SK-N-SH (cell line): ENCODE measurements at regions not wholly inside any gene's neighbourhood (a gene's known extent, or its start where the extent isn't known, plus 50 kb on each side); places are given as distances from the start of the nearest gene placed in this dataset.

Source experiments
- CTCF ChIA-PET: fragments of 300-600, 350-600 bp; formaldehyde crosslinking; extraction: SDS; loops from one replicate; lab custom pipeline; 2021; lab: Yijun Ruan, JAX
- POLR2A ChIA-PET: fragments of 350-600 bp; sonication (Branson Sonifier 250); formaldehyde crosslinking; extraction: SDS; loops from one replicate; lab custom pipeline; 2020; ENCODE audit warnings: antibody characterized with exemption, inconsistent platforms; lab: Yijun Ruan, JAX
- DNase-seq: peaks from one replicate; pipeline ENCODE4 v3.0.0; 2012
- H2AFZ ChIP-seq: fragments of 200-600 bp; sonication (generic); 2 replicates; pipeline ENCODE4 v1.8.1; 2016; ENCODE audit warnings: antibody characterized with exemption, mild to moderate bottlenecking, low read depth
- H3F3A ChIP-seq: fragments of 200-600 bp; sonication (generic); replicated peaks from 2 replicates; pipeline ENCODE3; 2016; ENCODE audit warnings: antibody characterized with exemption, mild to moderate bottlenecking; ENCODE audit not compliant: insufficient read depth
- H3K27ac ChIP-seq, 2 experiments: fragments of 200-500 bp in 1 of 2; fragments of 200-600 bp in 1 of 2; sonication (Bioruptor generic) in 1 of 2; sonication (generic), shearing (Covaris generic) in 1 of 2; 2 replicates each; pipeline versions ENCODE4 v1.5.1 to v1.6.1; 2014 to 2016; ENCODE audit warnings: low read depth in 2 of 2, inconsistent platforms in 1 of 2, low read length in 1 of 2, mild to moderate bottlenecking in 1 of 2, mixed read lengths in 1 of 2
- H3K27me3 ChIP-seq: fragments of 200-600 bp; sonication (generic), shearing (Covaris generic); 2 replicates; pipeline ENCODE4 v1.6.1; 2016; ENCODE audit warnings: mixed run types; ENCODE audit not compliant: insufficient read depth
- H3K36me3 ChIP-seq, 2 experiments: fragments of 200-500 bp in 1 of 2; fragments of 200-600 bp in 1 of 2; sonication (Bioruptor generic) in 1 of 2; sonication (generic) in 1 of 2; replicated peaks in 1 of 2; 2 replicates each; pipeline versions ENCODE3 to v1.5.1; 2014 to 2016; ENCODE audit warnings: low read length in 1 of 2, mild to moderate bottlenecking in 1 of 2; ENCODE audit not compliant: insufficient read depth in 2 of 2, control insufficient read depth in 1 of 2
- H3K4me1 ChIP-seq, 2 experiments: fragments of 200-500 bp in 1 of 2; fragments of 200-600 bp in 1 of 2; sonication (Bioruptor generic) in 1 of 2; sonication (generic), shearing (Covaris generic) in 1 of 2; 2 replicates each; pipeline versions ENCODE4 v1.5.1 to v1.6.1; 2014 to 2016; ENCODE audit warnings: low read depth in 1 of 2, low read length in 1 of 2, mixed run types in 1 of 2; ENCODE audit not compliant: insufficient read depth in 2 of 2, control insufficient read depth in 1 of 2
- H3K4me2 ChIP-seq: fragments of 200-600 bp; sonication (generic), shearing (Covaris generic); 2 replicates; pipeline ENCODE4 v1.6.1; 2017; ENCODE audit warnings: mixed run types
- H3K4me3 ChIP-seq, 2 experiments: fragments of 200-500 bp in 1 of 2; fragments of 200-600 bp in 1 of 2; sonication (Bioruptor generic) in 1 of 2; sonication (generic), shearing (Covaris generic) in 1 of 2; 2 replicates each; pipeline versions ENCODE4 v1.5.1 to v1.8.1; 2014 to 2016; ENCODE audit warnings: low read depth in 2 of 2, inconsistent platforms in 1 of 2, low read length in 1 of 2, mild to moderate bottlenecking in 1 of 2, mixed read lengths in 1 of 2, moderate library complexity in 1 of 2
- H3K79me2 ChIP-seq: fragments of 200-600 bp; sonication (generic); 2 replicates; pipeline ENCODE4 v1.8.1; 2017; ENCODE audit warnings: mild to moderate bottlenecking; ENCODE audit not compliant: insufficient read depth
- H3K9ac ChIP-seq: fragments of 200-600 bp; sonication (generic); 2 replicates; pipeline ENCODE4 v1.6.1; 2017; ENCODE audit warnings: mixed run types
- H3K9me2 ChIP-seq: fragments of 200-600 bp; sonication (generic); 2 replicates; pipeline ENCODE4 v1.6.1; 2017; ENCODE audit warnings: mixed run types
- H3K9me3 ChIP-seq: fragments of 200-600 bp; sonication (generic); 2 replicates; pipeline ENCODE4 v1.6.1; 2017; ENCODE audit warnings: mixed run types, mild to moderate bottlenecking, moderate library complexity
- H4K20me1 ChIP-seq: fragments of 200-600 bp; sonication (generic); 2 replicates; pipeline ENCODE4 v1.6.1; 2017; ENCODE audit warnings: mild to moderate bottlenecking, mixed run types; ENCODE audit not compliant: insufficient read depth
- CHD2 ChIP-seq: fragments of 150-350 bp; IDR thresholded peaks from 2 replicates; pipeline ENCODE4 v1.6.1; 2018; ENCODE audit warnings: low read length; ENCODE audit not compliant: partially characterized antibody
- ELF1 ChIP-seq: IDR thresholded peaks from 2 replicates; pipeline ENCODE4 v1.4.0; 2012
- EP300 ChIP-seq, 2 experiments: IDR thresholded peaks; 2 replicates each; pipeline versions ENCODE4 v1.4.0 to v1.6.1; 2012; ENCODE audit warnings: borderline replicate concordance in 1 of 2, low read depth in 1 of 2, low read length in 1 of 2
- FOSL2 ChIP-seq: IDR thresholded peaks from 2 replicates; pipeline ENCODE4 v1.4.0; 2012; ENCODE audit warnings: low read depth, mild to moderate bottlenecking, moderate library complexity, borderline replicate concordance
- FOXM1 ChIP-seq: IDR thresholded peaks from 2 replicates; pipeline ENCODE4 v1.4.0; 2012; ENCODE audit warnings: low read depth, mild to moderate bottlenecking
- GABPA ChIP-seq: IDR thresholded peaks from 2 replicates; pipeline ENCODE4 v1.4.0; 2012; ENCODE audit warnings: low read depth, mild to moderate bottlenecking
- GATA2 ChIP-seq: sonication (generic); formaldehyde crosslinking; IDR thresholded peaks from 2 replicates; pipeline ENCODE4 v1.5.0; 2020; ENCODE audit warnings: mild to moderate bottlenecking, missing genetic modification reagents
- MAX ChIP-seq: IDR thresholded peaks from 2 replicates; pipeline ENCODE4 v1.4.0; 2012; ENCODE audit warnings: low read depth
- NFIC ChIP-seq: IDR thresholded peaks from 2 replicates; pipeline ENCODE4 v1.4.0; 2012; ENCODE audit warnings: borderline replicate concordance
- NRF1 ChIP-seq: IDR thresholded peaks from 2 replicates; pipeline ENCODE4 v1.6.1; 2012; ENCODE audit warnings: low read depth, mild to moderate bottlenecking, low read length
- POLR2AphosphoS5 ChIP-seq: IDR thresholded peaks from 2 replicates; pipeline ENCODE4 v1.6.1; 2012; ENCODE audit warnings: low read depth, low read length
- RAD21 ChIP-seq: IDR thresholded peaks from 2 replicates; pipeline ENCODE4 v1.6.1; 2012; ENCODE audit warnings: mild to moderate bottlenecking, low read length
- RCOR1 ChIP-seq: fragments of 150-350 bp; IDR thresholded peaks from 2 replicates; pipeline ENCODE4 v1.6.1; 2017; ENCODE audit warnings: antibody characterized with exemption, low read length
- WGBS: methylation state at CpG from one replicate; pipeline ENCODE4 v1.1.6; 2017; ENCODE audit warnings: low lambda C conversion rate; 5-methylcytosine and 5-hydroxymethylcytosine counted together
- TF ChIP-seq, protein P1 (sequence below): fragments of 150-350 bp; IDR thresholded peaks from 2 replicates; pipeline ENCODE4 v1.6.1; 2017; ENCODE audit warnings: antibody characterized with exemption, low read length, low read depth, borderline replicate concordance

- ChIA-PET CTCF (interaction anchor here (0.7 to 3.2 kb wide), 4 partner anchors 9 to 1437 kb away, joined by 3 to 12 read pairs (median 4); no protein-coding TSS in a partner anchor), POLR2A (interaction anchor here (2.6 to 11.0 kb wide), 2 partner anchors 145 to 147 kb away, joined by 11 to 154 read pairs; partner anchors contain the start of gene ID2)
- Histone ChIP-seq H3K4me3 (no peak overlapping the region), H3K9me2 (no peaks in the 10 kb centered on the region), H3K4me2 (no peak overlapping the region), H3K9me3 (no peaks in the 10 kb centered on the region), H3F3A (no peaks in the 10 kb centered on the region), H3K27me3 (no peaks in the 10 kb centered on the region), H3K9ac (no peak overlapping the region), H3K4me1 (peaks cover 4 to 57% of the 10 kb centered on the region in 2 experiments; a peak in 3 of 4 replicates), H3K79me2 (no peaks in the 10 kb centered on the region), H3K27ac (peak overlapping the region in 1 of 2 experiments; percentile 86; a peak in 1 of 4 replicates), H2AFZ (no peak overlapping the region), H3K36me3 (no peaks in the 10 kb centered on the region), H4K20me1 (no peaks in the 10 kb centered on the region)
- WGBS = 90% methylated on average over 15 of the region's 15 CpGs
- TF ChIP-seq, protein P1, sequence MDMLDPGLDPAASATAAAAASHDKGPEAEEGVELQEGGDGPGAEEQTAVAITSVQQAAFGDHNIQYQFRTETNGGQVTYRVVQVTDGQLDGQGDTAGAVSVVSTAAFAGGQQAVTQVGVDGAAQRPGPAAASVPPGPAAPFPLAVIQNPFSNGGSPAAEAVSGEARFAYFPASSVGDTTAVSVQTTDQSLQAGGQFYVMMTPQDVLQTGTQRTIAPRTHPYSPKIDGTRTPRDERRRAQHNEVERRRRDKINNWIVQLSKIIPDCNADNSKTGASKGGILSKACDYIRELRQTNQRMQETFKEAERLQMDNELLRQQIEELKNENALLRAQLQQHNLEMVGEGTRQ = no peak
- TF ChIP-seq FOXM1 (no peak), EP300 (IDR thresholded peaks at IDR 0.05; ENCODE audit: borderline replicate concordance in 1 of 2, low read depth in 1 of 2, low read length in 1 of 2) (peak in 1 of 2 experiments; percentile 65; a peak in 1 of 4 replicates), RCOR1 (0 out of 2 replicates have a peak, but pooled peaks have one; percentile 44), RAD21 (0 out of 2 replicates have a peak, but pooled peaks have one; percentile 17), FOSL2 (no peak), NFIC (no peak), CHD2 (peak; percentile 46), GABPA (no peak), NRF1 (no peak), GATA2 (CRISPR knock-in tag) (no peak)
- DNase-seq = peak; percentile 74
Observed at GRCh38 chr2:8534729-8535468, 147.0 kb upstream of the ID2 start.

GRCh38 chr2:8535469-8535795 is 146.4 kb upstream of the ID2 start:
- H3K9me3 ChIP-seq = no peaks in the 10 kb centered on the region
- peak overlapping the region in 1 of 2 experiments; percentile 86; a peak in 1 of 4 replicates for H3K27ac ChIP-seq
- POLR2A ChIA-PET = interaction anchor here (11.0 kb wide), 1 partner anchor 144 kb away, joined by 154 read pairs; the partner anchor contains the start of gene ID2
- no peaks in the 10 kb centered on the region for H3F3A ChIP-seq
- H3K79me2 ChIP-seq = no peaks in the 10 kb centered on the region
- DNase-seq = no peak
- no peak overlapping the region for H3K4me3 ChIP-seq
- no peak overlapping the region for H3K4me2 ChIP-seq
- H3K4me1 ChIP-seq = peaks cover 4 to 62% of the 10 kb centered on the region in 2 experiments; a peak in 3 of 4 replicates
- CTCF ChIA-PET = interaction anchor here (0.9 to 3.2 kb wide), 2 partner anchors 10 to 1438 kb away, joined by 4 to 12 read pairs; no protein-coding TSS in a partner anchor
- H3K27me3 ChIP-seq = no peaks in the 10 kb centered on the region
- H4K20me1 ChIP-seq = no peaks in the 10 kb centered on the region
- no peaks in the 10 kb centered on the region for H3K36me3 ChIP-seq
- WGBS = 92% methylated on average over 8 of the region's 9 CpGs
- H3K9ac ChIP-seq = no peak overlapping the region
- no peaks in the 10 kb centered on the region for H3K9me2 ChIP-seq
- no peak overlapping the region for H2AFZ ChIP-seq
- TF ChIP-seq MAX (no peak), RAD21 (0 out of 2 replicates have a peak, but pooled peaks have one; percentile 0), FOSL2 (no peak), POLR2AphosphoS5 (no peak), ELF1 (no peak), GATA2 (CRISPR knock-in tag) (no peak)
